ENCODE measurements at regions not wholly inside any gene's neighbourhood (a gene's known extent, or its start where the extent isn't known, plus 50 kb on each side); places are given as distances from the start of the nearest gene placed in this dataset.

DNA sequence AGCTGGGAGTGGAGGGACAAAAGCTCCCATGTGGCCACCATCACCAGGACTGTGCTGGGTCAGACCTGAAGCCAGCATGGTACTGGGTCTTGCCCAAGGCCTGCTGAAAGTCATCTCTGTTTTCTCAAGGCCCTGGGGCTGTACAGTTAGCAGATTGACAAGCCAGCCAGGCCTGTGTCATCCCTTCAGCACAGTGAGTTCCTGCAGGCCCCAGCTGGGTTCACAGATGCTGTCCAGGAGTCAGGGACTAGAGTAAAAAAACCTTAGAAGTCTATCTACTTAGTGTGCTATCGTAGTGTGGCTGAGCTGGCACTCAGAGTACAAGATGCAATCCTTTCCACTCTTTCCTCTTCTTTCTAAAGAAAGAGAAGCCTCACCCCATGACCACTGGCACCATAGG, 246.0 kb upstream of the NAALADL2 start:
- TF ChIP-seq, protein P1, sequence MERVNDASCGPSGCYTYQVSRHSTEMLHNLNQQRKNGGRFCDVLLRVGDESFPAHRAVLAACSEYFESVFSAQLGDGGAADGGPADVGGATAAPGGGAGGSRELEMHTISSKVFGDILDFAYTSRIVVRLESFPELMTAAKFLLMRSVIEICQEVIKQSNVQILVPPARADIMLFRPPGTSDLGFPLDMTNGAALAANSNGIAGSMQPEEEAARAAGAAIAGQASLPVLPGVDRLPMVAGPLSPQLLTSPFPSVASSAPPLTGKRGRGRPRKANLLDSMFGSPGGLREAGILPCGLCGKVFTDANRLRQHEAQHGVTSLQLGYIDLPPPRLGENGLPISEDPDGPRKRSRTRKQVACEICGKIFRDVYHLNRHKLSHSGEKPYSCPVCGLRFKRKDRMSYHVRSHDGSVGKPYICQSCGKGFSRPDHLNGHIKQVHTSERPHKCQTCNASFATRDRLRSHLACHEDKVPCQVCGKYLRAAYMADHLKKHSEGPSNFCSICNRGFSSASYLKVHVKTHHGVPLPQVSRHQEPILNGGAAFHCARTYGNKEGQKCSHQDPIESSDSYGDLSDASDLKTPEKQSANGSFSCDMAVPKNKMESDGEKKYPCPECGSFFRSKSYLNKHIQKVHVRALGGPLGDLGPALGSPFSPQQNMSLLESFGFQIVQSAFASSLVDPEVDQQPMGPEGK (CRISPR knock-in tag; IDR thresholded peaks at IDR 0.05; ENCODE audit: borderline replicate concordance), result no peak
- no peak for TF ChIP-seq ZFP3 (CRISPR knock-in tag; IDR thresholded peaks at IDR 0.05)
